OCI-M2 (cell line): ENCODE measurements at regions not wholly inside any gene's neighbourhood (a gene's known extent, or its start where the extent isn't known, plus 50 kb on each side); places are given as distances from the start of the nearest gene placed in this dataset.

Experiments used
- DNase-seq: peaks from one replicate; lab custom pipeline; 2025; ENCODE audit not compliant: unreplicated experiment; lab: John Stamatoyannopoulos, UW

DNA sequence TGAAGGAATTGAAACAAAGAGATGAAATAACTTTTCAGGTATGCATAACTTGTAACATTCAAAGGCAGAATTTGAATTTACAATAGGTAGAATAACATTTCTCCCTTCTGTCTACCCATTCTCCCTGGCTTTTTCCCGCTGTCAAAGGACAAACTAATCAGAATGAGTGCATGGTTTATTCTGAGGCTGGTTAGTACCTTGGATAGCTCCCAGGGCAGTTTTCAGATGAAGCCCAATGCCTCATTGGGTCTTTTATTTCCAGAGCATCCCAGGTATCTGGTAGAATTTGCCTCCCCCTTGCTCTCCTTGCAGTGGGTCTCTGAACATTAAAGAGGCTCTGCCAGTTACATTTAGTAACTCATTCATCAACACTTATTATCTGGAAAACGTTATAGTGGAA, 665.5 kb downstream of the BCKDHB start:
- DNase-seq, result no peak

DNA sequence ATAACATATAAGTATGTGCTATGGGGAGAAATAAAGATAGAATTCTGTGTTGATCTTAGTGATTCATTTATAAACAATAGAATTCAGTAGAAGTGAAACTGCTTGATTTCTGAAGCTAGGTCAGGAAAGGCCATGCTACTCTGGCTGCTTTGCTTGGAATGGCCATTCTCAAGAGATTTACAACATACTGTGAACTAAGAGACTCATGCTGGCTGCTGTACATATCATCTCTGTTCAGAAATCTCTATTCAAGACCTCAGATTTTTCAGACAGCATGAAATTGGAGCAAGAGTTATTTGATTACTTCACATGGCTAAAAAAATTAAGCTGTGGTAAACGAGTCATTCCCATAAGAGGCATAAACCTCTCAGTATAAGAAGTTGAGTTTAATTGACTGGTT, 662.6 kb downstream of the BCKDHB start:
- no peak for DNase-seq

DNA sequence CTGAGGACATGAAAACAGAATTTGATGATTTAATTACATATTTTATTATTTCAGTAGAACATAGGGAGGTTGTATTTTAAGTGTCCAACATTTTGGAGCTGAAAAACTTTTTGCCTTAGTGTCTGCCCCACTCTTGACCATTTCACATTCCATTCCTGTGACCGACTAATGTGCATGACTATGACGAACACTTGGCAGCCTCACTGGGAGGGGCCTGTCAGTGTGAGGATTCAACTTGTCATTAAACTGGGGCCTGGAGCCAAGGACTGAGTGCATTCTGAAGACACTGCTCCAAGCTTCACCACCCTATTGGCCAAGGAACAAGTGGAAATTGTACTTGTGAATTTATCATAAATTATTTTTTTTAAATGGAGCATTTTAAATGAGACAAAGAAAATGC, 661.3 kb downstream of the BCKDHB start:
- no peak for DNase-seq

DNA sequence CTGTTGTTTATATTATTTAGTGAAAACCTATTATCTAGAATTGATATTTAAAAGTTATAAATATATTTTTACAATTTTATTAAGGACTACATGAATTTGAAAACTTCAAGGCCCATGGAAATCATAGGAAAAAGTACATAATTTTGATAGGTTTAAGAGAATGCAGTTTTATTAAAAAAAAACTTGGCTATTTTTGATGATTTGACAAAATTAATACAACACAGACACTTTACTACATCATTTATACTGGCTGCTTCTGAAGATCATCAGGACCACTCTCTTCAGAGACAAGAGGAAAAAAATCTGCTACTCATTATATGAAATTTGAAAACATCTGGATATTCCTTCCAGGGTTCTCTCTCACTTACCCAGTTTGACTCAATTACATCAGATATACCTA, 637.7 kb downstream of the BCKDHB start:
- DNase-seq, result no peak

DNA sequence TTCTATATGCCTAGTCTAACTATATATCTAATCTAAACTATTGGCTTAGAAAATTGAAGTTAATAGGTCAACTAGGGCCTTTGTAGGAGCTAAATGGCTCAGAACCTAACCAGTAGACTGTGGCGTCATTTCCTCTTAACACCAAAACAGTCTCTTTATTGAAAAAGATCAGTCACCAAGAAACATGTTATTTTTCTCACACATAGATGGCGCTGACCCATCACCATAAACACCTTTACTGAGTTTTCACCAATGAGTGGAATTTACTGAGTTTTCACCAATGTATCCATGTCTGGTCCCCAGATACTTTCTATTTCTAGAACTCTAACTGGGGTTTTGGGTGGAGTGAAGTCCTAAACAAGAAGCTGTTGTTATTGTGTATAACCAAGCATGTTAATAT, 636.0 kb downstream of the BCKDHB start:
- DNase-seq, result no peak

DNA sequence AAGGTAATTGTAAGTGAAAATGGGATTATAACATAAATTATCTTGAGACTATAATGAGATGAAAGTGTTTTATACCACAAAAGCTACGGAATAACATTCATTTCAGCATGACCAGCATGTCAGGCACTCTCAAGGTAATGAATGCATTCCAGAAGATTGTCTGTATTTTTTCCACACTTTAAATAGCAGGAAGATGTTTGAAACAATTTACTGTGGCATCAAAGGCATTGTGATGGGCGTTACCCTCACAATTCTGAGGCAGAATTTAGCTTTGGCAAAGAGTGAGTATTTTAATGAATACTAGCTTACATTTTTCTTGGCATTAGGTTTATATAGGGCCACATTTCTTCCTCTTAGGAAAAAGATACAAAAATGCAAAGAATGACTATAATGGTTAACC, 627.2 kb downstream of the BCKDHB start:
- no peak for DNase-seq

DNA sequence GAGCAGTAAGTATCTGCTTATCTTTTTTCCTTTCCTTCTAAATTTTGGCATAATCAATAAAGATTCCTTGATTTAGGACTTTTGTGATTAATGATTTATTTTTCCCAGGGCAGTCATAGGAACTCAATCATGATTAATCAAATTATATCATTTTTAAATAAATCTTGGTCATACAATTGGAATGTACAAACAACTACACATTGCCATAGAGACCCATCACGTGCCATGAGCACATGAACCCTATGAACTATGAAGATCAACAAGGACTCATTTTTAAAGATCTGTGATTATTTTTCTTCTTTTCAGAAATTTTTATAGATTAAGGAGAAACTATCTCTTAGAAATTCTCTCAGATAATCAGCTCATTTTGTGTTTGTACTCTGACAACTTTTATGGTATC, 622.4 kb downstream of the BCKDHB start:
- DNase-seq, result no peak

DNA sequence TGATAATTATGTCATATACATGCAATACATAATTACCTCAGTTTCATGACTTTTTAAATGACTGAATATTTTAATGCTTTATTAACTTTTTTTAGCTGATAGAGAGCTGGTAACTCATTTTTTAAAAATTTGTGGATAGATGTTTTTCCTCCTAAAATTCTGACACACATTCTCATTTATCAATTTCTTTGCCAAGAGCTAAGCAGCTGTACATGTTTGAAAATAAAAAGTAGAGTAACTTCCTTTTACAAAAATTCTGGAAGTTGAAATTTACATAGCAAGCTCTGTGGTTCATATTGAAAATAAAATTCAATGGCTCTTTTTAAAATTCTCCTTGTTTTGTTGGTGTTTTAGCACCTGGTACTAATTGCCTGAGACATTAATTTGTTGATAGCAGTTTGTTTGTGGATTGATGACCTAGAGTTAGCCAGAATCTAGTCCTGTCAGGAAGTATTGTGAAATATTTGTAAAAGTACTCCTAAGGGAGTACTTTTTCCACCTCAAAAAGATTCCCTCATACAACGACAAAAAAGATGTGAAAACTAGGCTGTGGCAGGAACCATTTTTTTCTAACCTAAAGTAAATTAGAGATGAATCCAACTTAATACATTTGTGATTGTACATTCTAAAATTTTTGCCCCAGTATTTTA, 621.8 kb downstream of the BCKDHB start:
- DNase-seq, result no peak

DNA sequence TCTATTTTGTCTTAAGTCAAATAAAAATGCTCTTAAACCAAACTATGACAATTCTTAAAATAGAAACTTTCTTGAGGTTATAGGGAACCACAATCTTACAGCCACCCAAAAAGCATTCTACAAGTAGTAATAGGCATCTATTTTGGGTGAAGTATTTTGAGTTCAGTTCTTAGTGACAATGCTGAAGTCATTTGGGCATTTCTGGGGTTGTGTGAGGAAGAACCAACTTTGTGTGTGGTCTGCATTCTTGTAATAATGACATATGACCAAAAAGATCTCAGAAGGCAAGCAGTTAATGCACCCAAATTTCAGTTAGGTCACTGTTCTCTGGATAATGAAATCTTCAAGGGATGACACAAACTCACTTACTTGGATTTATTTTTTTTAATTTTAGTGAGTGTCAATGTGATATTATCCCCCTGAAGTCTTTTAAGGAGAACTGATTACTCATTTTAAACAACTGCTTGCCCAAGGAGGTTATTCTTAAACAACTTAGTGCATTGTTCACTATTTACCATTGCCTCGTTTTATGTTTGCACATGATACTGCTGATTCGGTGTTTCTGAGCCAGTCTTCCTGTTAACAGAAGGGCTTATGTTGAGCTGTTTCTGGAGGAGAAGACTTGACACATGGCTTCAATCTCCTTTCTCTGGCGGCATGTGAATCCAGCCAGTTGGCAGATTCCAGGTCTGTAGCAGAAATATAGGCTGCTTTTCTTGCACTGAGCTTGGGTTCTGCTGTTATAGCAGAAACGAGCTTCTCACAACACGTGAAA, 618.9 kb downstream of the BCKDHB start:
- DNase-seq, result no peak

DNA sequence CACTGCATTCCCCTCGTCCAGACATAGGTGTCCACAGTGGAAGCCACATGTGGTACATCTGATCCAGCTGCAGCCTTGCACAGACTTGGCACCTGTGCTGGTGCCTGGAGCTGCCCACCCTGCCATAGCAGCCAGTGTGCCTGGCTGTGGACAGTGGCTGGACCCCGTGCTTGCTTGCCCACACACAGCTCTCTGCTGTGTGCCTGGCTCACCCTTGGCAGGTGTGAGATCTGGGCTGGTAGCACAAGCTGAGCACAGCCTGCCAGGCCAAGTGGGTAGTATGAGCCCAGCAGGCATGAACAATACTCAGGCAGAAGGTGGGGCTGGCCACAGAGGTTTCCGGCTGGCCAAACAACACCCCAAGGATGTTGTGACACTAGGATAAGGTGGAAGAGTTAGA, 614.4 kb downstream of the BCKDHB start:
- no peak for DNase-seq

DNA sequence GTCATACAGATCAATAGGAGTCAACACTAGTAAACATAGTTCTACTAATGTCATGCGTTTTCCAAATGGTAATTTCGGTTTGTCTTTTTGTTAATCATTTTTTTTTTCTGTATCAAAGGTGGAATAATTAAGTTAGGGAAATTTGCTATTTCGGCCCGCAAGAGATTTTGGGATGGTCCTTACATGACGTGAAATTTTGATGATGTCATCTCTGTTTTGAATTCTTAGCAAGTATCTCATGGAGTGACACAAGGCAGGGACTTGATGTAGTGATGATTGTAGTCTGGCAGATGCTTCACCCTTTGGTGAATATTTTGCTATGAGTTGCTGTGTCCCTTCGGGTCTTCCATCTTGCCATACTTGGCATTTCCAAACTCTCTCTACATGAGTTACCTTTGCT, 608.0 kb downstream of the BCKDHB start:
- DNase-seq, result no peak

DNA sequence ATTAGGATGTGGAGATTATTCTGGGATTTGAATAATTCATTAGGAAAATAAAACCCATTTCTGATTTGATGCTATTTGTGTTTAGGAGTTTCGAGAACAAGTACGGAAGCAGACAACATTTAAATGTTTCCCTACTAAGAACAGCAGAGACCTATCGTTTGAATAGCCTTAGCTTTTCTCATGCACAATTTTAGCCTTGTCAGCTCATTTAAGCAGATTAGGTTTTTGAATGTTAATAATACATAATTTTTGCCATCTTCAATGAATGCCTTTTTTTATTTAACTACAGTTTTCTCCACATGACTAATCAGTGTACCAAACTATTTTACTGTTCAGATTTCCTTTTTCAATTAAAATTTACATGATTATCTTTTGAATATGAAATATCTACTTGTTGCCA, 592.0 kb downstream of the BCKDHB start:
- DNase-seq, result no peak

DNA sequence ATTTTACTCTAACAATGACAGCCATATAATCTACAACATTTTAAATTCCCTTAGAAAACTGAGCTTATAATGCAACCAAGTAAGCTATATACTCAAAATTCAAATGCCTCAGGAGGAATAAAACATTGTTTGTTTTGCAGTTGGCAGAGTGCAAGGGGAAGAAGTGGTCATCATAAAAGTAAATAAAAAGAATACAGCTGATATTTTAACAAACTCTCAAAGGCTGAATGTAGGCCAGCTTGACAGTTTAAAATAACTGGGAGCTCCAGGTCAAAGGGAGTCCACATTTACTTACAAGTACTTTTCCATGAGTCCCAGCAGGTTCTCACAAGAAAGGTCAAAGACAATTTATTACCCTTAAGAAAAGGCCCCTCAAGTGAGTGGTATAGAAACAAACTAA, 589.8 kb downstream of the BCKDHB start:
- no peak for DNase-seq

DNA sequence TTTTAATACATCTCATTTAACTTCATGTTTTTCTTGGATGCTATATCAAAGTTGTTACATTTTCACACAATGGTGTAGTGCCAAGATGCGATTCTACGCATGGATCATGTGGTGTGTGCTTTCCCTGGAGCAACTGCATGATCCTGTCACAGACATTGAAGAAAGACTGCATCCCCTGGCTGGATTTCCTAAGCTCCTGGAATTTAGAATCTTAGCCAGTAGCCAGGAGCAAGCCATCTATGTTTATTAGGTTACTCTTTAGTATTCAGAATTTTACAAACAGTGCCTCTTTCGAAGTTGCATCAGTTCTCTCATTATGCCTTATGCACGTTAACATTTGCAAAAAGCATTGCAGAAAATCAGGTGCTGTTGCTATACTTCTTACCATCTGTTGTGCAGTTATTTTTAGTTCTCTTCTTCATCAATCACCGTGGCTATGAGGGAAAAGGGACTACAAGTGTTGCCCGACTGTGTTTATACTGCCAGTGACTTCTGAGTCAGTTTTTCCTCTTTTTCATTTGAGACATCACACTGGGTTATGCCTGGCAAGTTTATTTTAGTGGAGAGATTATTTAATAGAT, 584.2 kb downstream of the BCKDHB start:
- no peak for DNase-seq

DNA sequence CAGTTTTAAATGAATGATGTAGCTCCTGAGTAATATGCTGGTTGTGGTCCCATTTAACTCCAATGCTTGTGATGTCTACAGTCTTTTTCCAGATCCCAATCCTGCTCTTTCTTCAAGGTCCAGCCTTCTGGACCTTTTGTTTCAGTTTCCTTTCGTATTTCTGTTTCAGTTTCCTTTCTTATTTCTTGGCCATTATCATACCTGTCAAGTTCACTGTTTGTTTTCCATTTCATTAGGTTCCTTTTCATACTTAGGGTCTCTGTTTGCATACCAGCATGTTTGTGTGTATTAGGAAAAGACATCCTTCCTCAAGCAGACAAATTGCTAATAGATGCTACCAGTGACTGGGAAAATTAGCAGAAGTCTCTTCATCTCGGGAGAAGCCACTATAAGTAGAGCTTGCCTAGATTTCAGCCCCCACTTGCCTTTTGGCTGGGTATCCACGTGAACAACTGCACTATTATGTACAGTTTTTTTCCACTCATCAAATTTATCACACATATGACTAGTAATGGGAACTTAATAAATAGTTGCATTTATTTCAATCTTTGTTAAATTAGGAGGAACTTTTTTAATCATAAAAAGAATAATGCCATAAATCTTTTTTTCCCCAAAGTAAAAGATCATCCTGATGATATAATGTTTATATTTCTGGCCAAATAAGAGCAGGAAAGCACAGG, 583.4 kb downstream of the BCKDHB start:
- no peak for DNase-seq

DNA sequence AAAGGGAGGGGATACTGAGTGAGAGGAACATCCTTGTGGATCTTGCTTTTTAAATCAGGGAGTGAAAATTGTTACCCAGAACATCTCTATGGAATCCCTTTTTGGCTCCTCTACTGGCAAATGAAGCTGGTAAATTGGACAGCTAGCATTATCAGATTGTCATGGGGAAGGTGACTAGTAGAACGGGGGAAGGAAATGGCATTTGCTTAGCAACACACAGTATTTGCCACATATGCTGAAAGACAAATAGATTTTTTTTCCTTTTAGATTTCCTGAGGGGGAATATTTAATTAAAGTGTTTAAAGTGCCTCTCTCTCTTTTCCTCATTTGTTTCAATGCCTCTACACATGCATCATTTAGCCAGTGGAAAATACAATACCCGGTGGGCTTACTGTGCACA, 573.5 kb downstream of the BCKDHB start:
- DNase-seq, result no peak

DNA sequence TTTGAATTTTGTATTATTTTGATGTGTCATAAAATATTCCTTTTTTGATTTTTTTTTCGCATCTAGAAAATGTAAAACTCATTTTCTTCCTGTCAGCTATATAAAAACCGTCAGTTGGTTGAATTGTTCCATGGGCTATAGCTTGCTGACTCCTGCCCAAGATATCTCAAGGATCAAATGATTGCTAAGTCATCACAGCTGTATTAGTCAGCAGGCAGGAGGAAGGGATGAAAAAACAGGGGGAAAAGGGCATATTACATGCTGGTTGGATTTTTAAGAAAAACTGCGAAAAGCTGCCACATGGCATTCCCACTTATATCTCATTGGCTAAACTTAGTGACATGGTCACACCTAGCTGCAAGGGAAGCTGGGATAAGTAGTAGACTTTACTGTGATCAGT, 569.9 kb downstream of the BCKDHB start:
- DNase-seq, result no peak

DNA sequence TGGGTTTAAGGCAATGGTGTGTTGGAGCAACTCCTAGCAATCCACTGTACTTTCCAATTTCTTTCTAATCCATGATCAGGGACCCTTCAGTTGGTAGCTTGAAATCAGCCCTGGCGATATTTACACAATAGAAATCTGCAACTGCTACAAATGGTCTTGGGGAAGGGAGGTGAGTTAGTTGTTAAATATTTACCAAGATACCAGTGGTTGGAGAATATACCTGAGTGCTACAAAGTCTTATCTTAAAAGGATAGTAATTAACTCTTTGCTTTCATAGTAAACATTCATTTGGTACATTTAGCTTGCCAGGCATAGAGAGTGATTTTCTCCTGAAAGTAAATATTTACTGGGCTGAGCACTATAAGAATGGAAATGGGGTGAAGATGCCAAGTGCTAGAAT, 568.2 kb downstream of the BCKDHB start:
- DNase-seq, result no peak

DNA sequence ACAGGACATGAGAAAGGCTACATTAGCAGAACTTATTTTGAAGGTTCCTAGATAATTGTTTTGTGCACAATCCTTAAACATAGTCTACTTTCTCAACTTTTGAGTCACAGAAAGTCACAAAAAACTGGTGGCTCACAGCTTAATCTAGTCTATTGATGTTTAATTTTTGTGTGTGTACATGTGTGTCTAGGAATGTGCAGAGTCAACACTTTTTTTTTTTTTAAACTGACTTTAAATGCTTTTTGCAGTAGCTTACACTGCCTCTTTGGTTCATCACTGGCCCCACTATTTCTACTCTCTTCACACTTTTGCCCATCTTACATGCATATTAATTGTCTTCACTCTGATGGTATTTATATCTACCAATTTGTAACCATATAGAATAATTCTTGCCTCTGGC, 566.9 kb downstream of the BCKDHB start:
- no peak for DNase-seq

DNA sequence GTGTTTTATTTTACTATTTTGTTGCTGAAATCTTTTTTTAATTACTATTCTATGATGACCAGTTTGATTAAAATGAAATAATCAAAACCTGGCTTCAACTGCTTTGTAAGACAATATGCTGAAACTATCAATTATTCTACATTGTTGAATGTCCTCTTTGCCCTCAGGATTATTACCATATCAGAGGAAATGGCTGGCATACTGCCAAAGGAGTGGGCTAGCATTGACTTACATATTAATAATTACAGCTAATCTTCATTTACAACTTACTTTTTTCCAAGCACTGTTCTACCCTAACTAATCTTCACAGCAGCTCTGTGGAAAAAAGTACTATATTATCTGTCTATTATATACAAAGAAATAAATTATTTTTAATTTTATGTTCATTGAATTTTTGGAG, 560.5 kb downstream of the BCKDHB start:
- no peak for DNase-seq

DNA sequence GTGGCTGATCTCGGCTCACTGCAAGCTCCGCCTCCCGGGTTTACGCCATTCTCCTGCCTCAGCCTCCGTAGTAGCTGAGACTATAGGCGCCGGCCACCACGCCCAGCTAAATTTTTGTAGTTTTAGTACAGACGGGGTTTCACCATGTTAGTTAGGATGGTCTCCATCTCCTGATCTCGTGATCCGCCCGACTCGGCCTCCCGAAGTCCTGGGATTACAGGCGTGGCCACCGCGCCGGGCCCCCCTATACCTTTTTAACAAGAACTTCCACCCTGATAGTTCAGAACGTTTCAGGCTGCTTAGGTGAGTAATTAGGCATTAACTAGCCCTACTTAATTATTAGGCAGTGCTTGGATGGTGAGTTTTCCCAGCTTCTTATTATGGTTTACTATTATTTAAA, 552.5 kb downstream of the BCKDHB start:
- no peak for DNase-seq

DNA sequence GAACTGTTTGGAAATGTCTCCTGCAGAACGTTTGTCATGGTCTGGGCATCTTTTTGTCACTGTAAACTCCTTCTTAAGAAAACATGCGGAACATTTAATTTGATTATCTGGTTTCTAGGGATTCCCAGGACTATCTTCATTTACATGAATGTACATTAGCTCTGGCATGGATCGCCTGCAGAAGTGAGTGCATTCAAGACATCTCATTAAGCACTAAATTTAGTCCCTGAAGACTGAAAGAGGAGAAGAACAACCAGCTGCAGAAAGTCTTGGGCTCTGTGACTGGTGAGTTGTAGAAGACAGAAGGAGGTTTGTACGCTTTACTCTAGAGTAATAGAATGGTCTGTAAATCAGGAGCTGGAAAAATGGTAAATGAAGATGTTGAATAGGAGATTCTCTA, 540.7 kb downstream of the BCKDHB start:
- no peak for DNase-seq
